HG03135 (cell line): ENCODE measurements at regions not wholly inside any gene's neighbourhood (a gene's known extent, or its start where the extent isn't known, plus 50 kb on each side); places are given as distances from the start of the nearest gene placed in this dataset.

Source experiments
- ATAC-seq: cut with Tn5 transposase; IDR thresholded peaks from one replicate; pipeline ENCODE4 v1.9.1; 2021; ENCODE audit warnings: mild to moderate bottlenecking, moderate library complexity; ENCODE audit not compliant: unreplicated experiment

DNA sequence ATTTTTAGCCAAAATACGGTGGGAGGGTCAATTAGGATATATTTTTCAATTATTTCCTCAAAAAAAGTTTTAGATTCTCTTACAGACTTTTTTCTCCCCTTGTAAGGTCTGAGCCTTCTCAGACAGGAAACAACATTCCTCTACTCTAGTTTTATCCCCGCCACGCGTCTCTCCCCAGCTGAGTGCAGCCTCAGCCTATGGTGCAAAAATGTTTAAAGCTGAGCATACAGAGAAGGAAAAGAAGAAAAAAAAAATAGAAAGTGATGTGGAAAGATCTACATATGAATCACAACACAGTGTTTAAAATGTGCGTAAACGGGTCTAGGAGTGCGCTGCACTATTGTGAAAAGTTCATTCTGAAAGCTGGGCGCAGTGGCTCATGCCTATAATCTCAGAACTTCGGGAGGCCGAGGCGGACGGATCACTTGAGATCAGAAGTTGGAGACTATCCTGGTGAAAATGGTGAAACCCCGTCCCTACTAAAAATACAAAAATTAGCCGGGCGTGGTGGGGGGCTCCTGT, 159.0 kb downstream of the TRIM27 start:
- no peak for ATAC-seq

DNA sequence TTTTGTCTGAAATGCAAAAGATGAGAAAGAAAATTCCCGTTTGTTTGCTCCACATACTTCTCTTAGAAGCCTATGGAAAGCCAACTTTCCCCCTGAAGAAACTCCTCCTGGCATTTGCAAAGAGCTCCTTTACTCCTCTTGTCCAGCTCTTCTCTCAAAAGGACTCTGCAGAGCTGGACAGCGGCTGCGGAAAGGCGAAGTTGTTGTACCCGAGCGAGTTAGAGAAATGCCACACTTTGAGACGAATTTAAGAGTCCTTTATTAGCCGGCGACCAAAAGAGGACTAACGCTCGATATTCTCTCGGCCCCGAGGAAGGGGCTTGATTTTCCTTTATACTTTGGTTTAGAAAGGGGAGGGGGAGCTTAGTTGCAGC, 157.8 kb downstream of the TRIM27 start:
- no peak for ATAC-seq

DNA sequence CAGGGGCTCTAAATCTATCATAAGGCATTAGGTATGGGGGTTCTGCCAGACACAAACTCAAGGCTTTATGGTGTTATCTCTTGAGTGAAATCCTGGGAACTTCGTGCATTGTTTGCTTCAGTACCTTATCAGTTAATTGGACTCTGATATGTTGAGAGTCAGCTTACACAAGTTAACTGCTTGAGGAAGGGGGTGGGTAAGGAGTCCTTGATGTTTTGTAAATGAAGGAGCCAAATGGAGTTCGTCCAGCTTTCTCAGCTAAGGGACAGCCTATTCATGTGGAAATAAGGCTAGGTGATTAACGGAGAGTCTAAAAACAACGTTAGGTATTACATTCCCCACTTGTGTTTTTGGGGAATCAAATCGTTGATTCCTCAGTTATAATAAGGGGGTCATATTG, 157.4 kb downstream of the TRIM27 start:
- no peak for ATAC-seq

DNA sequence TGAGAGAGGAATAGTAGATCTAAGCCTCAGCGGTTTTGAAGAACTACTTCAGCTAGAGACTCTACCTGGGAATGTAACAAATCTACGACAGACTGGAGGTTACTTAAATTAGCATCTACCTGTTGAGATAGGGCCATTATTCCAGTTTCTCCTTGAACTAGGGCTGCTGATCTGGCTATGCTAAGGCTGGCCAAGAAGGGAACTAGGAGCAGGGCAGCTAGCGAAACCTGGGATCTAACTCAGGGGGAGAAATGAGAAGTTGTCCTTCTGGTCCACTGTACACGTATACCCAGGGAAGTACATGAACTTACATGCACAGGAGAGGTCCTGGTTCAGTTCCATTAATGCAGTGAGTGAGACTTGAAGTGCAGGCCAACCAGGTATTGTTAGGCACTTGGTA, 156.7 kb downstream of the TRIM27 start:
- ATAC-seq = no peak

DNA sequence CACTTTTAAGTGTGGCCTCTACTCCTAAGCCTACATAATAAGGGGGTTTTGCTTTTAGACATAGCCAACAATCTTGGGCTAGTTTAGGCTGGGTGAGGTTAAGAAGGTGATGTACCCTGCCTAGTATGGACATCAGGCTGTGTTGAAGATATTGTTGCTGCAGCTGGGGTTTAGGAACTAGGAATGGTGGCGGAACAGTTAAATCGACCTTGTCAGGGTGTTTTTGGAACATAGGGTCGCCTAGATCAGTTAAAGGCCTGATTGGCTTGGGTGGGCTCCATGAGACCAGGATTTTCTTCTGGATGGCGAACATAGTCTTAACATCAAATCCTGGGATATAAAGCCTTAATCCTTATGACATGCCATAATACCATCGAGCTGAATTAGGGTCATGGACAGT, 156.1 kb downstream of the TRIM27 start:
- ATAC-seq = no peak

DNA sequence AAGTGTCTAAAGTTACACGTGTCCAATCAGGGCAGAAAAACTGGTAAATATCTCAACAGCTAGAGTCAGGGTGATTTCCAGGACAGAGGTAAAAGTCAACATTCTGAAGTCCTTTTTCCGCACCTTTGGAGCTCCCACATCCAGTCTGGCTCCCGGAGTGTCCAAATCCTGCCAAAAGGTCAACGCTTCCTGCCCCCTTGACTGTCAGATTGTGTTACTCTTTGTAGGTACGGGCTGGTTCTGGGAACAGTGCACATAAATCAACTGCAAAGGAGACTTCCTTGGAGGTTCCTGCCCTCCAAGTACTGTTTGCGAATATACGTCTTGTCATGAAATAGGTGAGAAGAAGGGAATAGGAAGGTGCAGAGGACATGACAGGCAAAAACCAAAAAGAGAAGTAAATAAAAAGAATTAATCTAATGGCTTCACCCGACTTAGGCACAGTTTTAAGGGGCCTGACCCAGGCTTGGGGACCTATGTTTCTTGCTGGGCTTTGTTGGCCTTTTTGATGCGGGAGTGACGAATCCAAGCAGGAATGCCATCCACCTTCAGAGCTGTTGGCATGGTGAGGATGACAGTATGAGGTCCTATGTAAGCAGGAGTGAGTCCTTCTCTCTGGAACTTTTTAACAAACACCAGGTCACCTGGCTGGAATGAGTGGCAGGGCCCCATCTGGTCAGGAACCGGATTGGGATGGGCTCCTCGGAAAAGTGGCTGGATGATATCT, 155.4 kb downstream of the TRIM27 start:
- no peak for ATAC-seq

DNA sequence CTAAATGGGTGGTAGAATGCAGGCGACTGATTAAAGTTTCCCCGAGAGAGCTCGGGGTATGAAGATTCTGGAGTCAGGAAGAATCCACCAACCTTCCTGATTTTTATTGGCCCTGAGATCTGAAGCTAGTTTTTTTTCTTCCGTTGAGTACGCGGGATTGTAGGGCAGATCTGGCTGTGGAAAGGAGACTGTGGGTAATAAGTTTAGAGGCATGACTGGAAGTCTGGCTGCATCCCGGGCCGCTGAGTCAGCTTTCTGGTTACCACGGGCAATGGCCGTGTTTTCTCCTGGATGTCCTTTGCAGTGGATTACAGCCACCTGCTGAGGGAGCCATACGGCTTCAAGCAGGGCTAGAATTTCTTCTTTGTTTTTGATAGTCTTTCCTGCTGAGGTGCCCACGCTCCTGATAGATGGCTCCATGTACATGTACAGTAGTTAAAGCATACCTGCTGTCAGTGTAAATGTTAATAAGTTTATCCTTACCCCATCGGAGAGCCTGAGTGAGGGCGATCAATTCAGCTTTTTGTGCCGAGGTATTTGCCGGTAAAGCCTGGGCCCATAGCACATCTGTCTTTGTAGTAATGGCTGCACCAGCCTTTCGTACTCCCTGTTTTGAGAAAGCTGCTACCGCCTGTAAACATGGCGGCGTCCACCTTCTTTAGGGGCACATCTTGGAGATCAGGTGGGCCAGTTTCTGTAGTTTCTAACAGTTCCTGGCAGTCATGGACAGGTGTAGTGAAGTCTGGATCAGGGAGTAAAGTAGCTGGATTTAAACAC, 154.0 kb downstream of the TRIM27 start:
- ATAC-seq = no peak

DNA sequence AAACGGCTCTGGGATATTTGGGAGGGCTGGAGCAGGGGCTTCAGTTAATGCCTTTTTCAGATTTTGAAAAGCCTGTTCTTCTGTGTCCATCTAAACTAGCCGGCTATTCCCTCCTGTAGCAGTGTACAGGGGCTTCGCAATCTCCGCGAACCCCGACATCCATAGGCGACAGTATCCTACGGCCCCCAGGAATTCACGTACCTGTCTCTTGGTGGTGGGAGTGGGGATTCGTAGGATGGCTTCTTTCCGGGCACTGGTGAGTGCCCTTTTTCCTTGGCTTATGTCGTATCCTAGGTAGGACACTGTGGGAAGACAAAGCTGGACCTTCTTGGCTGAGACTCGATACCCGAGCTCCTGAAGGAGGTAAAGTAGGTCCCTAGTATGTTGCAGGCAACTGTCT, 153.1 kb downstream of the TRIM27 start:
- no peak for ATAC-seq

DNA sequence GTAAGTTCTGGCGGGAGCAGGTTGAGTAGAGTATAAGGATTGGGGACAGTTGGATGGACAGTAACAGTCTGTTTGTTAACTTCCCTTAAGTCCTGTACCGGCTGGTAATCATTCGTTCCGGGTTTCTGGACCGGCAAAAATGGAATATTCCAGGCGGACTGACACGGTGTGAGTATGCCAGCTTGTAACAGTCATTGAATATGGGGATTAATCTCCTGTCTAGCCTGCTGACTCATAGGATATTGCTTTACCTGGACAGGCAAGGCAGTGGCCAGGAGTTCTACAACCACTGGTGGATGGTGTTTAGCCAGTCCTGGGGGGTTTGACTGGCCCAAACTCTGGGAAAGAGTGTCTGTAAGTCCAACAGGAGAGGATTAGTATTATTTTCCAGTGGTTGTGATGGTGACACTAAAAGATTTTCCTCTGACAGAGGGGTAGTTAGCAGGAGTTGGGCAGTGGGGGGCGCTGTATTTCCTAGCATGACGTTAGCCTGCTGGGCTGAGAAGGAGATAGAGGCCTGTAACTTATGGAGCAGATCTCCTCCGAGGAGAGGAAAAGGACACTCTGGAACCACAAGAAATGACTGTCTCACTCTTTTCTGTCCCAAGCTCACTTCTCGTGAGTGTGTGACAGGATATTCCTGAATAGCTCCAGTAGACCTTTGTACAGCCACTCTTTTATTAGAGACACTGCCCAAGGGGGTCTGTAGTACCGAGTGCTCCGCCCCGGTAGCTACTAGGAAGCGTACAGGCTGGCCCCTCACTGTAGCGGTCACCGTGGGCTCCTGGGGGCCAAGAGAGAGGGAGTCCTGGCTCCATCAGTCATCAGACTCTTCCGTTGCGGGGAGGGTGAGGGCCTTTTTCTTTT, 152.2 kb downstream of the TRIM27 start:
- no peak for ATAC-seq

DNA sequence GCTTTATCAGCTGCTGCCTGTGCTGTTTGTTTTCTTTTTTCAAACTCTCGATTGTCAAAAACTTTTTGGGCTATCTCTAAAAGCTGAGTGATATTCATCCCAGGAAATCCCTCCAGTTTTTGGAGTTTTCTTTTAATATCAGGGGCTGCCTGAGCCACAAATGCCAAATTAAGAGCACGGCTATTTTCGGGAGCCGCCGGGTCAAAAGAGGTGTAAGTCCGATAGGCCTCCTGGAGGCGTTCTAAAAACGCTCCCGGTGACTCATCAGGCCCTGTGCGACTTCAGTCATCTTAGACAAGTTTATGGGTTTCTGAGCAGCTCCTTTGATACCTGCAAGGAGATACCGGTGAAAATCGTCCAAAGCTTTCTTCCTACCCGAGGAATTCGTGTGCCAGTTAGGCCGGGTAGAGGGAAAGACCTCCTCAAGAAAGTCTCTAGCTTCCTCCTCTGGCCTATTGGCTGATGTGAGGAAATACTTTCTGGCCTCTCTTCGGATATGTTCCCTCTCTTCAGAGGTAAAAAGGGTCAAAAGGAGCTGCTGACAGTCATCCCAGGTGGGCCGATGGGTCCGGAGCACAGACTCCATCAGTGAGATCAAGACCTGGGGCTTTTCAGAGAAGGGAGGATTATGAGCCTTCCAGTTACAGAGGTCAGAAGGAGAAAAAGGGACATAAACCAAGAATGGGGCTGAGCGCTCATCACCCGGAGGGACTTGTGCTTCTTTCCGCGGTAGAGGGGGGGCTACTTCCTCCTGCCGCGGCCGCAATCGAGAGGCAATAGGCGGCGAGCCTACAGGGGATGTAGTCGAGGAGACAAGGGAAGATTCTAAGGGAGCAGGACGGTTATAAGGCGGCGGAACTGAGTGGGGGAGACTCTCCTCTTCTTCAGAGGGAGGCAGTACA, 151.1 kb downstream of the TRIM27 start:
- no peak for ATAC-seq

DNA sequence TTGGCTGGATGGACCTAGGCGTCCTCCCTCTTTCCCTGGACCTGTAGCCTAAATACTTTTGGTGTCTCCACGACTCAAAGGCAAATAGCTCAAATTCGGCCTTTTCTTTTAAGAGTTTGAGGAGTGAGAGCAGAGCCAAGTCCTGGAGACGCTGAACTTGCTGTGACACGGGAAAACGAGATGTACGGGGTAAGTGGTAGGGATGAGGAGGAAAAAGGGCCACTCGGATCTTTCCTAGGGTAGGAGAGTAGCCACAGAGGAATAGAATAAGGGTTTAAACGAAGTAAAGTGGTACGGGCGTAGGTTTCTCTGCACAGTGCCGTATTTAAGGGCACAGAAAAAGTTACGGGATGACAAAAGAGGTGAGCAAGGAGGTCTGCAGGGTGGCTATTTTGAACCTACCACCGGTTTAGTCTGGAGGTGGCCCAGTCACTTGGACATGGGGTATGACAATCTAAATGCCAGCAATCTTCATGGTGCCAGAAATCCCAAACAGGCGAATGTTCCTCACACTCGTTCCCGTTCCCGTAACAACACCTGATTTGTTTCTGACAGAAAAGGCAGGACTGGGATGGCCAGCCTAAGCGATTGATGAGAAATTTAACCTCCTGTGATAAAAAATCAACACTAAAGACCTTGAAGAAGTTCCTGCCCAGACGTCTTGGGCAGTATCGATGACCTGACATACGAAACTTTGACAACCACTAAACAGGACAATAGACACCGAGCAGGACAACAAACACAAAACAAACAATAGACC, 149.3 kb downstream of the TRIM27 start:
- ATAC-seq = no peak

DNA sequence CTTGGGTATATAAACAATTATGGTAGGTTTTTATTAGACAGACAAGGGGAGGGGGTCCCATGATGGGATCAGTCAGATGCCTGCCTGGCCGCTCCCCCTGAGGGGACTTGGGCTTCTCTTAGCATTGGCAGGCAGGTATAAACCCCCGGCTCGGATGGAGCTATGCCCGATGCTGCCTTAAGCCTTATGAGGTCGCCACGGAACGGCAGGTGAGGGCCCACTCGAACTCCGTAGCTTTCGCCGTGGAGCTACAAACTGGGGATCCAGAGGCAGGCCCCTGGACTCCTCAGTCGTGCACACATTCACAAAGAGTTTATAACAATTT, 148.8 kb downstream of the TRIM27 start:
- ATAC-seq = no peak

DNA sequence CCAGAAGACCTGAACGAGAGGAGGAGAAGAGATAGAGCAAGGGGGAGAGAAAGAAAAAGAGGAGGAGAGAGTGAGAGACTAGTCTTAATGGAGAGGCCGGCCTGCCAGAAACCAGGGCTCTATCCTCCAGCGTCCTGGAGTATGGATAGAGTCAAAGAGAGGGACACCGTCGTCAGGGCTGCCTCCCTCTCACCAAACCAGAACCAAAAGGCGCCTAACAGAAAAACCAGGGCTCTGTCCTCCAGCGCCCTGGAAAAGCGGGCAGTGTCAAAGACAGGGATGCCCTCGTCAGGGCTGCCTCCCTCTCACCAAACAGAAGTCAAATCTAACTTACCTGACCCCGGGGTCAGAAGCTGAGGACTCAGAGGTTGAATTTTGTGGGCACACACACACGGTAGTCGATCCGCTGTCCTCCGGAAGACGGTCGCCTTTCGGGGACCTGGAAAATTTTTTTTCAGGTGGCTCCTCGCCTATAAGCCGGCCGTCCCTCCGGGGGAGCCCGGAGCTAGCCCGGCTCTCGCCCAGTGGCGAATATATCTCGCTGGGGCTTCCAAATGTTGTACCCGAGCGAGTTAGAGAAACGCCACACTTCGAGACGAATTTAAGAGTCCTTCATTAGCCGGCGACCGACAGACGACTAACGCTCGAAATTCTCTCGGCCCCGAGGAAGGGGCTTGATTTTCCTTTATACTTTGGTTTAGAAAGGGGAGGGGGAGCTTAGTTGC, 148.2 kb downstream of the TRIM27 start:
- ATAC-seq = no peak

DNA sequence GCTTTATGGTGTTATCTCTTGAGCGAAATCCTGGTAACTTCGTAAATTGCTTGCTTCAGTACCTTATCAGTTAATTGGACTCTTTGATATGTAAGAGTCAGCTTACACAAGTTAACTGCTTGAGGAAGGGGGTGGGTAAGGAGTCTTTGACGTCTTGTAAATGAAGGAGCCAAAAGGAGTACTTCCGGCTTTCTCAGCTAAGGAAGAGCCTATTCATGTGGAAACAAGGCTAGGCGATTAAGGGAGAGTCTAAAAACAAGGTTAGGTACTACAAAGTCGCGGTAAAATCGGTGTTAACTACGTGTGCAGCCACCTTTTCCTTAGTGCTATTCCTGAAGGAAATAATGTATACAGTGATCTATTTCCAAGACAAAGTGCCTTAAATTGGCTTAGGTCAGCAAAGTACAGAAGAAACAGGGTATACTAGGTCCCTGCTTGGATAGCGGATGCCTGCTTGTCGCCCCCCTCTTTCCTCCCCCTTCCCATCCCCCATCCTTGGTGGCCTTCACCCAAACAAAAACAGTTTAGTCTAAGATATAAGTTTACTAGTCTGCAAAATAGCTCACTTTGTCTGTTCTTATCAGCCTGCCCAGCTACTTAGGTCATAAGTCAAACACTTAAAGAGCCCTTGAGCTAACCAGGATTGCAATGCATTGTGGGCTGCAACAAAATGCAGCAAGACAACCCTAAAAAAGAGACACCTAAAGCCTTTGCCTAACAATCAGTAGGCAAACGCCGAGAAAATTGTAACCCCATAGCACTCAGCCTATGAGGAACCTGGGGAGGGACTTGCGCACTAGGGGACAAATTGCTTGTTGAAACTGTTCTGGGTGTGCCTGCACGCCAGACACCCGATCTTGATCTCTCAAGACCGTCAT, 147.3 kb downstream of the TRIM27 start:
- no peak for ATAC-seq

DNA sequence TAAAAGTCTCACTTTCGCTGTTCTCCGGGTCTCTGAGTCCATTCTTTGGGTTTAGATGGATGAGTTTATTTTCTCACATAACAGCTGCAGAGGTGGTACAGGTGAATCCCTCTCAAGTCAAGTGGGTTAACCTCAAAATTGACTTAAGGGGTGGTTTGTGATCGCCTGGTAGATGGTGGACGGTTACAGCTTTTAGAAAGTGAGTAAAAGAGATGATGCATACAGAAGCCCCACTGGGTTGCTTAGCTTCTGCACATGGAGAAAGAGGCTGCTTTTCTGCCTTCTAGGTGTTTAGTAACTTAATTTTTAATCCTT, 146.7 kb downstream of the TRIM27 start:
- ATAC-seq = no peak

DNA sequence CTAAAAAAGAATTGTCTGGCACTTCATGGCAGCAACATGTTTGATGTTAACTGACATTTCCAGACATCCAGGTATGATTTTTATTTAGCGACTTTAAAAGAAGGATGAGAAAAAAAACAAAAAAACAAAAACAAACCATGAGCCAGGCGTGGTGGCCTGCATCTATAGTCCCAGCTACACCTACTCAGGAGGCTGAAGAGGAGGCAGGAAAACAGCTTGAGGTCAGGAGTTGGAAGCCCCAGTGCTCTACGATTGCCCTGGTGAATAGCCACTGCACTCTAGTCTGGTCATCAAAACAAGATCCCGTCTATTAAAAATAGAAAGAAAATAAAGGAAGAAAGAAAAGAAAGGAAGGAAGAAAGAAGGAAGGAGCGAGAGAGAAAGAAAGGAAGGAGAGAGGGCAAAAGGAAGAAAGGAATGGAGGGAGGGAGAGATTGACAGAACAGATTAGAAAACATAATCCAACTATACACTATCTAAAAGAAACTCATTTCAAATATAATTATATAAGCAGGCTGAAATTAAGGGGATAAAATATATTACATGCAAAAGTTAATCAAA, 141.6 kb downstream of the TRIM27 start:
- no peak for ATAC-seq

DNA sequence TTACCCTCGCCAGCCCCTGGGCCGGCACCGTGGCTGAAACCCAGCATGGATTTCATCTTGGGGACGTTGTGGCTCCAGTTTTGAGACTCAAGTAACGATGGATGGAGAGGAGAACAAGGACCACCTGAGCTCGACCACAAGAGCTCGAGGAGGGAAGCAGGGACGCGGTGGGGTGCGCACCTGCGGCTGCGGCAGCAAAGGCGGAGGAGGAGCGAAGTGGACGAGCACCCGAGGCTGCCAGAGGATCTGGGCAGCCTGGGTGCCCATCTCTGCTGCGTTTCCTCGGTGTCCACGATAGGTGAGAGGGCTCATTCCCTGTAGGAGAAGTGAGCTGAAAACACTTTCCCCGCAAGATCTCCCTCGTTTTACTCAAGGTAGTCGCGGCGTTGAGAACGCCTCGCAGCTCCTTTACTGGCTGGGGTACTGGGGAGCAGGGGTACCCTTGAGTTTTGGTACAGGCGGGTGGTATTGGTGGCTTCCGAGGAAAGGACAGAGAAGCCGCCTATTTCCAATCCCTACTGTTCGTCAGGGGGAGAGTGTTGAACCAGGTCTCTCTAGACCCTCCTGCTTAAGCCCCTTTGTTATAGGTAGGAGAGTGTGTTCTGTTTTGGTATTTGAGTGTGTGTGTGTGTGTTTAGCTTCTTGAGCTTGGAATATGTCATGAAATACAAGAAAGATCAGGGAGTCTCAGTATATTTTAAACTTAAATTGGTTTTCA, 137.7 kb downstream of the TRIM27 start:
- no peak for ATAC-seq
